Osteocyte (in vitro differentiated cells): ENCODE measurements at regions not wholly inside any gene's neighbourhood (a gene's known extent, or its start where the extent isn't known, plus 50 kb on each side); places are given as distances from the start of the nearest gene placed in this dataset.
A peak's percentile ranks its signal among the peaks of the same experiment; 100 is the strongest.

Experiments
- DNase-seq: peaks from one replicate; pipeline ENCODE4 v3.0.0; 2021; ENCODE audit warnings: mixed read lengths; ENCODE audit not compliant: unreplicated experiment; ENCODE audit errors: extremely low spot score
- H3K27ac Mint-ChIP-seq: one replicate; pipeline ENCODE4 v1.8.0; 2021; ENCODE audit warnings: mild to moderate bottlenecking, mixed read lengths; ENCODE audit not compliant: unreplicated experiment
- H3K27me3 Mint-ChIP-seq: one replicate; pipeline ENCODE4 v1.8.0; 2021; ENCODE audit warnings: mixed read lengths; ENCODE audit not compliant: unreplicated experiment
- H3K36me3 Mint-ChIP-seq: one replicate; pipeline ENCODE4 v1.8.0; 2021; ENCODE audit warnings: mixed read lengths; ENCODE audit not compliant: unreplicated experiment
- H3K4me1 Mint-ChIP-seq: one replicate; pipeline ENCODE4 v1.8.0; 2021; ENCODE audit warnings: mixed read lengths; ENCODE audit not compliant: unreplicated experiment
- H3K4me3 Mint-ChIP-seq: one replicate; pipeline ENCODE4 v1.8.0; 2021; ENCODE audit warnings: mild to moderate bottlenecking, moderate library complexity, mixed read lengths; ENCODE audit not compliant: unreplicated experiment
- H3K9me3 Mint-ChIP-seq: one replicate; pipeline ENCODE4 v1.8.0; 2021; ENCODE audit warnings: mixed read lengths; ENCODE audit not compliant: unreplicated experiment
- TF ChIP-seq, protein P1 (sequence below): fragments of 200-600 bp; sonication (generic); IDR thresholded peaks from 2 replicates; pipeline ENCODE4 v1.5.0; 2021; ENCODE audit warnings: antibody characterized with exemption, mild to moderate bottlenecking, moderate library complexity

DNA sequence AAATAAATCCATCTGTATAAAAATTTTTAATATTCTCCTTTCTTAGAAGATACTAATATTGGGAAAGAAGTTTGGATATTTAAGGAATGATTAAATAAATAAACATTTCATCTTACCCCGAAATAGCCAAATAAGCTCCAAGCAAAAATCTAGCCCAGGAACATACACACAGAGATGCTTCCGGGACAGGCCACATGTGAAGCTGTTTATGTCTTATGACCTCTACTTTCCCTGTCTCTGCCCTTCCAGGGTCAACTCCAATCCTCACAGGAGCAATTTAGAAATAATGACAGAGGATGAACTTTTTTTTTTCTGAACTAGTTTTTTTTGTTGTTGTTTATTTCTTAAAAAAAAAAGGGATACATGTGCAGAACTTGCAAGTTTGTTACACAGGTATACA lies 89.4 kb downstream of the BTG1 start:
- TF ChIP-seq, protein P1, sequence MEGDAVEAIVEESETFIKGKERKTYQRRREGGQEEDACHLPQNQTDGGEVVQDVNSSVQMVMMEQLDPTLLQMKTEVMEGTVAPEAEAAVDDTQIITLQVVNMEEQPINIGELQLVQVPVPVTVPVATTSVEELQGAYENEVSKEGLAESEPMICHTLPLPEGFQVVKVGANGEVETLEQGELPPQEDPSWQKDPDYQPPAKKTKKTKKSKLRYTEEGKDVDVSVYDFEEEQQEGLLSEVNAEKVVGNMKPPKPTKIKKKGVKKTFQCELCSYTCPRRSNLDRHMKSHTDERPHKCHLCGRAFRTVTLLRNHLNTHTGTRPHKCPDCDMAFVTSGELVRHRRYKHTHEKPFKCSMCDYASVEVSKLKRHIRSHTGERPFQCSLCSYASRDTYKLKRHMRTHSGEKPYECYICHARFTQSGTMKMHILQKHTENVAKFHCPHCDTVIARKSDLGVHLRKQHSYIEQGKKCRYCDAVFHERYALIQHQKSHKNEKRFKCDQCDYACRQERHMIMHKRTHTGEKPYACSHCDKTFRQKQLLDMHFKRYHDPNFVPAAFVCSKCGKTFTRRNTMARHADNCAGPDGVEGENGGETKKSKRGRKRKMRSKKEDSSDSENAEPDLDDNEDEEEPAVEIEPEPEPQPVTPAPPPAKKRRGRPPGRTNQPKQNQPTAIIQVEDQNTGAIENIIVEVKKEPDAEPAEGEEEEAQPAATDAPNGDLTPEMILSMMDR = no peak

DNA sequence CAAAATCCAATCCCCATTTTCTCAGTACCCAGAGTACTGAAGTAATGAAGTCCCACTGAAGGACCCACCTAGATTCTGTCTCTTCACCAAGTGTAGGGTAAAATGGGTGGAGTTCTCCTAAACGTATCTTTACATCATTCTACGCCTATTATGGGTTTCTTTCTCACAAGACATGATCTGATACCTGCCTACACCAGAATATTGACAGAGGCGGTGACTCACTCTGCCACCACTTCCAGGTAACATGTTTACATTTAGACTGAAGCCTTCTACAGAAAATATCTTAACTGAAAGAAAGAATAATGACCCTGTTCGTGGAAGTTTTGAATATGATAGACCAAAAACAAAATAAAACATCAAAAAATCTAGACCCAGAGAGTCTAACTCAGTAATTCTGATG lies 89.8 kb downstream of the BTG1 start:
- Mint-ChIP-seq H3K9me3 (no peaks in the 10 kb centered on the region), H3K4me3 (no peak overlapping the region), H3K4me1 (peaks cover 40% of the 10 kb centered on the region), H3K27me3 (no peaks in the 10 kb centered on the region), H3K36me3 (no peaks in the 10 kb centered on the region), H3K27ac (no peak overlapping the region)
- no peak for DNase-seq
- TF ChIP-seq, protein P1 = no peak

More for the DNA sequence above, 89.4 kb downstream of the BTG1 start:
- Mint-ChIP-seq H3K36me3 (no peaks in the 10 kb centered on the region), H3K4me3 (no peak overlapping the region), H3K4me1 (peaks cover 39% of the 10 kb centered on the region), H3K27me3 (no peaks in the 10 kb centered on the region), H3K27ac (no peak overlapping the region), H3K9me3 (no peaks in the 10 kb centered on the region)
- DNase-seq = no peak

- TF ChIP-seq, protein P1 = no peak
- H3K4me3 Mint-ChIP-seq = no peak overlapping the region
- no peaks in the 10 kb centered on the region for H3K36me3 Mint-ChIP-seq
- H3K27me3 Mint-ChIP-seq = no peaks in the 10 kb centered on the region
- no peak for DNase-seq
- H3K27ac Mint-ChIP-seq = peak overlapping the region; percentile 3
- no peaks in the 10 kb centered on the region for H3K9me3 Mint-ChIP-seq
- H3K4me1 Mint-ChIP-seq = peaks cover 48% of the 10 kb centered on the region
Measured at GRCh38 chr12:92051441-92051840, 94.2 kb downstream of the BTG1 start.

DNA sequence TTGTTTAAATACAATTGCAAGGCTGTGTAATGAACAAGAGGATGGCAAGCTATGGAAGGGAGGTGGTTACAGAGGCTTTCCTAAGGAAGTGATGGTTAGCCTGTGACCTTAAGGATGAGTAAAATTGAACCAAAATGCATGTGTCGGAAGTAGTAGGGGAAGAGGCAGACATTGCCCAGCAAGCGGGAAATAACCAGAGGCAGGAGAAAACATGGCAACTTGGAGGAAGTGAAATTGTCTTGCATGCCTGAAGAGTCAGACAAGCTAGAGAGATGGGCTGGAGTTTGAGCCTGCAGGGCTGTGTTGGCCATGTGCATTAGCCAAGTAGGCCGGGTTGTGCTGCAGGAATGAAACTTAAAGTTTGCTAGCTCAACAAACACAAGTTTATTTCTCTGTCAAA lies 96.2 kb downstream of the BTG1 start:
- Mint-ChIP-seq H3K4me3 (no peak overlapping the region), H3K4me1 (peaks cover 42% of the 10 kb centered on the region), H3K9me3 (no peaks in the 10 kb centered on the region), H3K36me3 (no peaks in the 10 kb centered on the region), H3K27me3 (no peaks in the 10 kb centered on the region), H3K27ac (no peak overlapping the region)
- DNase-seq = no peak
- TF ChIP-seq, protein P1 = no peak

DNA sequence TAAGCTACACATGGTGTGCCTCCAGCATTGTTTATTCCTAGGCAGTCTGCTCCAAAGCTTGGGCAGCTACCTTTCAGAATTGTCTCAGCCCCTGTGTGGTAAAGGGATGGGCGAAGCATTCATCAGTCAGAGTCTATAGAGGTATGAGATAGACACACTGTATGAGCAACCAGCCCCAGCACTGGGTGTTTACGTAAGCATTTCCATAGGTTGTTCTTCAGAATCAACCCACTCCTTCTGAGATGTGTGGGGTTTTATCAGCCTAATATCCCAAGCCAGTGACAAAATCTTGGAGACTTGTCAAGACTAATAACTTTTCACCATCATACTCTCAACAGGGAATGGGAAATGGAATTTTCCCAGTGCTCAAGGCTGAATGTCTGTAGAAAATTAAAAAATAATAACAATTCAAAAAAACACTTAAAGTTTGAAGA lies 98.2 kb downstream of the BTG1 start:
- Mint-ChIP-seq H3K4me3 (peak overlapping the region; percentile 7), H3K4me1 (peaks cover 44% of the 10 kb centered on the region), H3K9me3 (no peaks in the 10 kb centered on the region), H3K27ac (peak overlapping the region; percentile 79), H3K36me3 (no peaks in the 10 kb centered on the region), H3K27me3 (no peaks in the 10 kb centered on the region)
- TF ChIP-seq, protein P1 = no peak
- no peak for DNase-seq
